GM18951 (cell line): ENCODE measurements at regions not wholly inside any gene's neighbourhood (a gene's known extent, or its start where the extent isn't known, plus 50 kb on each side); places are given as distances from the start of the nearest gene placed in this dataset.

Source experiments
- POLR2A ChIP-seq: IDR thresholded peaks from 4 replicates; pipeline ENCODE4 v1.6.1; 2011; ENCODE audit warnings: mild to moderate bottlenecking; ENCODE audit not compliant: insufficient read length, insufficient read depth; ENCODE audit errors: extremely low read depth
- in situ Hi-C: fragments of 300-500 bp; cut with MboI; formaldehyde crosslinking; loops from one replicate; pipeline ENCODE4 v1.12.0; 2022; ENCODE audit warnings: low sequenced_read_pairs, mixed read lengths, inconsistent platforms; ENCODE audit not compliant: unreplicated experiment

GRCh38 chr6:44500074-44500473 lies 112.6 kb downstream of the CDC5L start:
- no peak for TF ChIP-seq POLR2A

GRCh38 chr6:44503471-44503870 lies 116.0 kb downstream of the CDC5L start:
- in situ Hi-C loops, result no loop called here
- TF ChIP-seq POLR2A, result no peak

More at GRCh38 chr6:44500074-44500473, 112.6 kb downstream of the CDC5L start:
- in situ Hi-C loops, result no loop called here

- in situ Hi-C loops, result no loop called here
- no peak for TF ChIP-seq POLR2A
Measured at GRCh38 chr6:44504301-44504791, 116.8 kb downstream of the CDC5L start.

- in situ Hi-C loops, result no loop called here
- no peak for TF ChIP-seq POLR2A
Measured at GRCh38 chr6:44505751-44506150, 118.2 kb downstream of the CDC5L start.

GRCh38 chr6:44507014-44507413 lies 119.5 kb downstream of the CDC5L start:
- in situ Hi-C loops, result no loop called here
- no peak for TF ChIP-seq POLR2A

GRCh38 chr6:44508646-44509045 lies 121.1 kb downstream of the CDC5L start:
- no peak for TF ChIP-seq POLR2A
- in situ Hi-C loops, result no loop called here

GRCh38 chr6:44511126-44511525 lies 123.6 kb downstream of the CDC5L start:
- no peak for TF ChIP-seq POLR2A
- in situ Hi-C loops, result no loop called here

GRCh38 chr6:44512868-44513741 lies 125.6 kb downstream of the CDC5L start:
- no peak for TF ChIP-seq POLR2A
- in situ Hi-C loops, result no loop called here

- in situ Hi-C loops, result no loop called here
Measured at GRCh38 chr6:44514085-44514484, 126.6 kb downstream of the CDC5L start.

GRCh38 chr6:44514576-44515193 lies 127.2 kb downstream of the CDC5L start:
- no peak for TF ChIP-seq POLR2A
- in situ Hi-C loops, result no loop called here

More at GRCh38 chr6:44514085-44514484, 126.6 kb downstream of the CDC5L start:
- TF ChIP-seq POLR2A, result no peak

- in situ Hi-C loops, result no loop called here
- TF ChIP-seq POLR2A, result no peak
Measured at GRCh38 chr6:44522871-44523270, 135.4 kb downstream of the CDC5L start.

GRCh38 chr6:44524476-44525227 lies 137.1 kb downstream of the CDC5L start:
- TF ChIP-seq POLR2A, result no peak

GRCh38 chr6:44525761-44526351 lies 138.3 kb downstream of the CDC5L start:
- TF ChIP-seq POLR2A, result no peak
- in situ Hi-C loops, result no loop called here

More at GRCh38 chr6:44524476-44525227, 137.1 kb downstream of the CDC5L start:
- in situ Hi-C loops, result no loop called here
